Activated CD4-positive, alpha-beta T cell treated with anti-CD3 and anti-CD28 coated beads, Interleukin-2, amount 50 U/mL, for 48 hours (primary cell): ENCODE measurements at regions not wholly inside any gene's neighbourhood (a gene's known extent, or its start where the extent isn't known, plus 50 kb on each side); places are given as distances from the start of the nearest gene placed in this dataset.
"Not testable (repeated sequence)": the region's sequence is repeated elsewhere in the genome, so short reads cannot be mapped to it uniquely, and the experiment has no call there.

Source experiments
- DNase-seq, 2 experiments: peaks; one replicate each; pipeline ENCODE4 v3.0.0-alpha.2; 2020

DNA sequence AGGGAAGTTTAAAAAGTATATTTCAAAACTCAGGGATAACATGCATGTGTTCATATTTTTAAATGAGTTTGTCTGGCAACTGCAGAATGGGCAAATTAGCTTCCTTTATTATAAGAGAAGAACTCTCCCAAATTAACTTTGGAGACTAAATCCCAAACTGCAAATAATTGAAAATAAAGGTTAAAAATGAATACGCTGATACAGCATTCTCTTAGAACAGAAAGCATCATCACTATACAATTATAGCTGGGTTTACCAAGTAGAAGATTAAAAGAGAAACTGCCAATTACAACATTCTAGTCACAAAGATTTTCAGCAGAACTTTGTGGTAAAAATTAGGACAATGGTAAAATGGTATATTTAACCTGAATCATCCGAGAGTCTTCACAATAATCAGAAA lies 73.3 kb downstream of the OLFM4 start:
- DNase-seq = no peak

DNA sequence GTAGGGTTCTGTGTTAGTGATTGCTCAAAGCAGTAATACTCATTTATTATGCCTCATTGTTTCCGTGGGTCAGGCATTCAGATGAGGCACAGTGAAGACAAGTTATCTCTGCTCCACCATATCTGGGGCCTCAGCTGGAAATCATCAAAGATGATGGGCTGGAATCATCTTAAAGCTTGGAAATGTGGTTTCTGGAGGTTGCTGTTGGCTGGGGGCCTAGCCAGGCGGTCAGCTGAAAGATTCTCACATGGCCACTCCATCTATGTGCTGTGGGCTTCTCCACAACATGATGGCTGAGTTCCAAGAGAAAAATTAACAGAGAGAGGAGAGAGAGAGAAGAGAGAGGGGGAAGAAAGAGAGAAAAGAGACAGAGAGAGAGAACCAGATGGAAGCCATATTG lies 75.5 kb downstream of the OLFM4 start:
- no peak for DNase-seq

DNA sequence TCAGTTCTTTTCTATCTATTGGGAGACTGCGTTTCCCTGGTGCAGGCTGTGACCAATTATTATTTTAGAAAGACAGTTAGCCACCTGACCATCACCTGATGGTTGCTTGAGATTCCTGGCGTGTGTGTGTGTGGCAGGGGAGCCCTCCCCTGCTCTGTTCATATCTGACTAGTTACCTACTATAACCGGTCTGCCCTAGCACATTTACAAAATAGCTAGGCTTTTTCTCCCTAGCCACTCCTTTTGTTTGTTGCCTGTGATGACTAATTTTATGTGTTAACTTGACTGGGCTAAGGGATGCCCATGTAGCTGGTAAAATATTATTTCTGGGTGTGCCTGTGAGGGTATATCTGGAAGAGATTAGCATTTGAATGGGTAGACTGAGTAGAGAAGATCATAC lies 76.9 kb downstream of the OLFM4 start:
- no peak for DNase-seq

DNA sequence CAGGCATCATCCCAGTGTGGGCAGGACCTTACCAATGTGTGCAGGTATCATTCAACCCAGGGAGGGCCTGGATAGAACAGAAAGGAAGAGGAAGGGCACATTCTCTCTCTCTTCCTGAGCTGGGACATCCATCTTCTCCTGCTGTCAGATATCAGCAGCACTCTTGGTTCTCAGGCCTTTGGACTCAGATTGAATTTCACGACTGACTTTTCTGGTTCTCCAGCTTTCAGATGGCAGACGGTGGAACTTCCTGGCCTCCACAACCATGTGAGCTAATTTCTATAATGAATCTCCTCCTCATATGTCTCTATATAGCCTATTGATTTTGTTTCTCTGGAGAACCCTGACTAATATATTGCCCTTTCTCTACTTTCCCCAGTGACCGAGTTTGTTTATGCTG lies 77.3 kb downstream of the OLFM4 start:
- DNase-seq = no peak

DNA sequence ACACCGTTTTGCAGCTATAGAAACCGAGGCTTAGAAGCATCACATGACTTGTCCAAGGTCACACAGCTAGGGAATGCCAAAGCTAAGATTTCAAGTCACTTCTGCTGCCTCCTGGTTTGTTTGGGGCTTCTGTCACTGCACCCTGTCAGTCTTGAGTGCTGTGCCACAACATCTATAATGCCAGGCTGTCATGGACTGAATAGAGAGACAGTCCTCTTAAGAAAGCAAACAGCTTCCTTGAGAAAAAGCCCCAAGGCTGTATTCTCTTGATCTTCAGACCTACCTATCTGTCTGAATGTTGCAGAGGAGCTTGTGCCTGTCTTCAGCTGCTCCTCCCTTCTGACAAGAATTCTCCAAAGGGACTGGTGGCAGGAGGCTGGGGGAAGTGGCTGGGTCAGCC lies 81.6 kb downstream of the OLFM4 start:
- DNase-seq = no peak

DNA sequence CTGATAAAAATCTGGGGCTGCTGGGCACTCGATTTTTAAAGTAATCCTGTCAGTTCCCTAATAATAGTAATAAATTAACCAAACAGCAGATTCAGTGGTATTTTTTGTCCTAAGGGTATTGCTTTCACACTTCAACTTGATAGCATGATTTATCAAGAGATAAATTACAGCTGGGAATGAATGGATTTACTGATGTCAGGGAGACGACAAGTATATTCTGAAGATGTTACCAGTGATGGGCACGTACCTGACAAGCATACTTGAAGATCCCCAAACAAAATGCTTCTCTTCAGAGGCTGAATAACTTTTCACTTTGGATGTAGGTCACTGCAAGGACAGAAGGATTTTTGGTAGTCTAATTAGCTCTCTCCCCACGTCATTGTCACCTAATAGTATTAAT lies 82.0 kb downstream of the OLFM4 start:
- DNase-seq = no peak

DNA sequence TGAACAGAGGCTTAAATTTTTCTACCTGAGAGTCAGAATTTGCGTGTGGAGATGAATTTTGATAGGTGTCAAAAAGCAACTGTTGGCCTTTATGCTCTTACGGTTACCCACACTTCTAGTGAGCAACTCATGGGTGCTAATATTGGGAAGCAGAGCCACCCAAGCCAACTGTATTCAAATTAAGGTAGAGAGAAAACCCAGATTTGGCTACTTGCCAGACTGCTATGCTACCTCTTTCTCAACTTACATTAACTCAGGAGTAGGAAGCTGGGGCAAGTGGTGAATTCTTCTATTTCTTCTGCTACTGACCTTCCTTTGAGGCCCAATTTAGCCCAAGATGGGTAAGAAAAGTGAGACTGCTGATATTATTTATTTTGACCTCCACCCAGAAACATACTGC lies 83.9 kb downstream of the OLFM4 start:
- no peak for DNase-seq

DNA sequence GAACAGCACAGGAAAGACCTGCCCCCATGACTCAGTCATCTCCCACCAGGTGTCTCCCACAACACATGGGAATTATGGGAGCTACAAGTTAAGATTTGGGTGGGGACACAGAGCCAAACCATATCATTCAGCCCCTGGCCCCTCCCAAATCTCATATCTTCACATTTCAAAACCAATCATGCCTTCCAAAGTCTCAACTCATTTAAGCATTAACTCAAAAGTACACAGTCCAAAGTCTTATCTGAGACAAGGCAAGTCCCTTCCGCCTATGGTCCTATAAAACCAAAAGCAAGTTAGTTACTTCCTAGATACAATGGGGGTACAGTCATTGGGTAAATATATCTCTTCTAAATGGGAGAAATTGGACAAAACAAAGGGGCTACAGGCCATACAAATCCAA lies 88.4 kb downstream of the OLFM4 start:
- not testable (repeated sequence) for DNase-seq

DNA sequence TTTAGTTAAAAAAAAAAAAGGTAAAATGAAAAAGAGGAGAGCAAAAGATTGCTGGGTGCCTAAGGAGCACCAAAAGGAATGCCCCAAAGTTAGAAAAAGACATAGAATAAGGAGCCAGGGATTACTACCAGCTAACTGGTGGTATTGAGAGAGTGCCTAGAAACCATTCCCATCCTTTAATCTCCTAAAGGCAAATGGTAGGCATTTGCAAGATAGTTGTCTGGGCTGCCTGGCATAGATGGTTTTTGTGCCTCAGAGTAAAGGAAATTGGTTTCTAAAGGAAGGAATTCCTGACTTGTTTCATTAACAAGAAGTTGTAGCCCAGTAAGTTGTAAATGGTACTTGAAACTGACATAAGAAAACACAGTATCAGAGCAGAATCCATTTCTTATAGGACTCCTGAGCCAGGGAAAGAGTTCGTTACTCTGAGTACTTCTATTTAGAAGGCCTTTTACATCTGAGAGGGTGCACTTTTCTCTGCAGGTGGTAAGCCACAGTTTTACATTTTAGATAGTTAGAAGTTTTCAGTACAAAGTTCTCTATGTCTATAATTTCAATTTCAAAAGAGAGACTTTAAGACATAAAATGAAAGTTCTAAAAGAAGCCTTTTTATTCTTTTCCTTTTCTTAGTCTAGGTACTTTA lies 92.6 kb downstream of the OLFM4 start:
- DNase-seq = no peak

DNA sequence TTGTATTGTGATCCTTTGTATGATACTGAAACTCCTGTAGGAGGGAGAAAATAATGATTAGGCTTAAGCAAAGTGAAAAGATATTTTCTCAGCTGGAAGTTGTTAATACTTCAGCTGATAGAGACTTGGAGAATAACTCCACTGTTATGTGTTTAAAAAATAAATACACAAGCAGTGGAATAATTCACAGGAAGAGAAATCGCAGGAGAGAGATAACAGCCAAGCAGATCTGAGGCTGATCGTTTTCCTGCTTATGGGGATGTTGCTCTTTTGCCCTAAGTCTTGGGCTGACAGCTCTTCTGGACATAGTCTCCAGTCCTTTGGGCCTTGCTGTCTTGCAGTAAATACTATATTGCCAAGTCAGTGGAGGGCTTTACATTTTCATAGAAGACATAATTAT lies 93.3 kb downstream of the OLFM4 start:
- no peak for DNase-seq

DNA sequence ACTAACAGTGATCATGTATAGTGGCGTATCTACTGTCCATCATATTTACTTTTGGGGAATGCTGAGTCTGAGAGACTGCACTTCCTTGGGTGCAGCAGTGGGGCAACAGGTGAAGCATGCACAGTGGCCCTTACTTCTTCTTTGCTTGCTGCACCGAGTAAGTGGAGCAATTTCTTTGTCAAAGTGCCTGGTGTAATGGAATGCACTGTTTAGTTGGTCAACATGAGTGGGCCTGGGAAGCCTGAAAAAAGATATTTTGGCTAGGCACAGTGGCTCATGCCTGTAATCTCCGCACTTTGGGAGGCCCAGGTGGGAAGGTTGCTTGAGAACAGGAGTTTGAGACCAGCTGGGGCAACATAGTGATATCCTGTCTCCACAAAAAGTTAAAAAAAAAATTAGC lies 94.9 kb downstream of the OLFM4 start:
- no peak for DNase-seq

DNA sequence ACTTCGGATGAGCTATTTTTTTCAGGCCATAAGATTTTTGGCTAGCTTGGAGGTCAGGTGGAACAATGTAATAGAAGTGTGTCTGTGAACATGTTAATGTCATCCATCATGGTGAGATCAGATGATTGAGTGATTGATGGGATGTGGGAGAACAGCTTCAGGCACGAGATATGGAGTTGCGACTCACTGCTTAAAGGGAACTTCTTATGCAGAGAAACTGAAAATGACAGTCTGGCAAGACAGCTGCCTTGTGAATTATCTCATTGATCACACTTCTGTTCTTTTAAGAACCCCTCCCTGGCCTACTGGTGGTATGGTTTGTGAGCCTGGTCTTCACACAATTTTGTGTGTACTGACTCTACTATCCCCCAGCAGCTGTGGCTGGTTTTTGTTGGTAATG lies 96.0 kb downstream of the OLFM4 start:
- DNase-seq = no peak

DNA sequence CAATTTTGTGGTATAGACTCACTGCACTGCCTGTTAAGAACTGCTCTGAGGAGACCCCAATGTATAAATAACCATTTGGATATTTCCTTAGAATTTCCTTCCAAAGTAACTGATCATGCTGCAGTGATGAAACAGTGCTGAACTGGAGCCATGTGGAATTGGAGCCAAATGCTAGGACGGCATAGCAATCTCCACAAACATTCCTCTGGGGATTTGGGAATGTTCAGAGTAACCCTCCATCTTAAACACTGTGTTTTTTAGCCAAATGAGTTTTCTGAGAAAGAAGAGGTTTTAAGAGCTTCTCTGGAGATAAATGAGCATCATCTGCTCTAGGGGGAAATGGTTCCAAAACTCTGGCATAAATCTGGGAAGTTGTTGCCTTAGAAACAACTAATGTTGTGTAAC lies 98.2 kb downstream of the OLFM4 start:
- DNase-seq = no peak

DNA sequence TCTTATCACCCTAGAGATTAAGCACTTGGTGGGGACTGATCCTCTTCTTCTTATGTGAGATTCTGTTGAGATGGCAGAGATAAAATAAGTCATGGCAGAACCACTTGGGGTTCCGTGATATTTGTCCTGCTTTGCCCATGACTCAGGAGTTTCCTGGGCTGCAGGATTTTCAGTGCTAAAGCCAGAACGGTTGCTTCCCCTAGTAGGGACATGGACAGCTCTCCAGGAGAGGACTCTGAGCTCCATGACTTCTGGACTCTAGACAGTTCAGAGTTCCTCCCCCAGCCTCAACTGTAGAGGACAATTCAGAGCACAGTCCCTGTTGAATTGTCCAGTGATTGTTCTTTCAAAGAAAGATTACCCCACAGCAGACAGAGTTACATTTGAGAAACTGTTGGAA lies 98.8 kb downstream of the OLFM4 start:
- no peak for DNase-seq

DNA sequence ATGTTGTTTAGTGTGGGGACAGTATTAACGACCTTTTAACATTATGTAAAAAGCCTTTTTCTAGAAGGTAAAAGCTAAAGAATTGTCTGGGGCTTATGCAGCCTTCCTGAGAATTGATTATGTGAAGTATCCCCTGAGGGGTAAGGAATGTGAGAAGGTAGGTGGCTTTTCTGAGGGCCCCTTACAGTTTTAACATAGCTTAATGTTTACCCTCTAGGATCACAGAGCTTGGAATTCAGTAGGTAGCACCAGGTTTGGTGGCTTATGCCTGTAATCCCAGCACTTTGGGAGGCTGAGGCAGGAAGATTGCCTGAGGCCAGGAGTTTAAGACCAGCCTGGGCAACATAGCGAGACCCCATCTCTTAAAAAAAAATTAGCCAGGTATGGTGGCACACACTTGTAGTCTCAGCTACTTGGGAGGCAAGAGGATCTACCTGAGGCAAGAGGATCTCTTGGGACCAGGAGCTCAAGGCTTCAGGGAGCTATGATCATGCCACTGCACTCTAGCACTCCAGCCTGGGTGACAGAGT lies 101.3 kb downstream of the OLFM4 start:
- no peak for DNase-seq

DNA sequence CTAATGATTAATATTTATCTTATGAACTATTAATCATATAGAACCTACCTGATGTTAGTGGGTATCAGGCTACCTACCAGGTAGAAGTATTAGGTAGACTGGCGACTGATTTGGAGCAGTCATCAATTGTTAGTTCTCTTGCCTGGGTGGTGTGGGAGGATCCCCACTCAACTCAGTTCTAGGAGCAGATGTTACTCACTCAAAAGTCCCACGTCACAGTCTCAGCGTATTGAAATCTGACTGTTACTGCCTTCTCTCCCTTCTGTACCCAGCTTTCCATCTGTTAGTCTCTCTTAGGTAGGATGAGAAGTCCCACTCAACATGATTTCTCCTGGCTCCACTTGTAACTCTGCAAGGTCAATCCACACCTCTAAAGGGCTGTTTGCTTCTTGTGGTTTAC lies 102.7 kb downstream of the OLFM4 start:
- no peak for DNase-seq

DNA sequence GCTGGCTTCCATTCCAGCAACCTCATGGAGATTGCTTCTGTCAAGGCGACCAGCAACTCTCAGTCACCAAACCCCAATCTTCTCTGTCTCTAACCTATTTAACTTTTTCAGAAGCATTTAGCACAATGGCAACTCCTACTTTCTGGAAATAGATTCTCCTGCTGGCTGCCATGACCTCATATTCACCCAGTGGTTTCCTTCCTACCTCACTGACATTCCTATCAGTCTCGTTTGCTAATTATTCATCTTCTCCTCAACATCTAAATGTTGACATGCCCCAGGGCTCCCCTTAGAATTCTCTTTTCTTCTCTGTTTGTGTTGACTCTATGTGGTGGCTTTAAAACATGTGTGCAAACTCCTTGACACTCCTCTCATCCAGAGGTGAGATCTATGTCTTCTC lies 106.7 kb downstream of the OLFM4 start:
- DNase-seq = no peak

DNA sequence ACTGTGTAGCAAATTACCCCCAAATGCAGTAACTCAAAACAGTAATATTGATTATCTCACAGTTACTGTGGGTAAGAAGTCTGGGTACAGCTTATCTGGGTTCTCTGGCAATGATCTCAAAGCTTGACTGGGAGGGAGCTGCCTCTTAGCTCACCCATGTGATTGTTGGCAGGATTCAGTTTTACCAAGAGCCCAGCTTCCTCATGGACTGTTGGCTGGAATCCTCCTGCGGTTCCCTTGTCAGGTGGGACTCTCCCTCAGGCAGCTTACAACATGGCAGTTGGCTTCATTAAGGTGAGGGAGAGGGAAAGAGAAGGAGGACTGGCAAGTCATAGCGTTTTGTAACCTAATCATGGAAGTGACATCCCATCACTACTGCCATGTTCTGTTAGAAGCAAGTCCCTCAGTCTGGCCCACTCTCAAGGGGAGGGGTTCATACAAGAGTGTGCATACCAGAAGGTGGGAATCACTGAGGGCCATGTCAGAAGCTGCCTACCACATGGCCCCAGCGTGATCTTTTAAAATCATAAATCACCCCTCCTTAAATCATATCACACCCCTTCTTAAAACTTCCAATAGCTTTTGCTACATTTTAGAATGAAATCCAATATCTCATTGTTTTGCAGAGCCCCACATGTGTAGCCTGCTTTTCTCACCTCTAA lies 108.1 kb downstream of the OLFM4 start:
- no peak for DNase-seq

DNA sequence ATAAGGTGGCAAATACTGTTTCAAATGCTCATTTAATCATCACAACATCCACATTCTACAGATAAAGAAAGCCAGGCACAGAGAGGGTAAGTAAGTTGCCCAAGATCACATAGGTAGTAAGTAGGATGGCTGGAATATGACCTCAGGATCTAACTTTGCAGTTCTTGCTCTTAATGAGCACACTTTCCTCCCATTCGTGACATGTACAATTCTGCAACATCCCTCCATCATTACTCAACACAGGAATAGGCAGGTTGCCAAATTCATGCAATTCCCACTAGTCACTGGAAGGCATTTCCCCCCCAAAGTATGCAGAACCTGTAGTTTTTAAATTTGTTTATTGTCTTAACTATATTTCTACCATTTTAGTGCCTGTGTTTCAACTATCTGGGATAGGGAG lies 109.2 kb downstream of the OLFM4 start:
- DNase-seq = no peak

DNA sequence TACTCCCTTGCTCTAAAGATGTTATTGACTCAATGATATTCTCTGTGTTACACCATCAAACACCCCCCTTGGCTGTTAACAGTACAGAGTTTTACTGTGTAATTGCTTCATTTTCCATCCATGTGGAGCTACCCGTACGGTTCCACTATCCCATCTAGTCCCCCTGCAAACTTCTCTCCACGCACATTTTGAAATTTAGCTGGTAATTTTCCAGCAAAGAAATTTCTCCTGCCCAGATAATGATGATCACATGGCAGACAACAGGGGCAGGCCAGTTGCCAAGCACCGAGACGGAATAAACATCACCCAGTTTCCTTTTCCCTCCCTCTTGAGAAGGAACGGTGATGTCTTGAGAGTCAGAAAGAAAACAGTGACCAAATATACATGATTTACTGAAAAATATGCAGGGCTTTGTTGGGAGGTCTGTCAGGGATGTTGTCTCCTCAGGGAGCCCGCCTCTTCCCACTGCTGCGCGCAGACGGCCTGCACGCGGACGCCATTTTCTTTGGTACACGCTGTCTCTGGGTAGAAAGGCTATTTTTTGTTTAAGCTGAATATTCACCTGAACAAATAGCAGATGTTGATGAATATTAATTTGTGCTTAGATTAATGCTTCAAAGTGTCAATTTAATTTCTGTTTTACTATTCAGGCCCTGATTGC lies 109.9 kb downstream of the OLFM4 start:
- DNase-seq = no peak

DNA sequence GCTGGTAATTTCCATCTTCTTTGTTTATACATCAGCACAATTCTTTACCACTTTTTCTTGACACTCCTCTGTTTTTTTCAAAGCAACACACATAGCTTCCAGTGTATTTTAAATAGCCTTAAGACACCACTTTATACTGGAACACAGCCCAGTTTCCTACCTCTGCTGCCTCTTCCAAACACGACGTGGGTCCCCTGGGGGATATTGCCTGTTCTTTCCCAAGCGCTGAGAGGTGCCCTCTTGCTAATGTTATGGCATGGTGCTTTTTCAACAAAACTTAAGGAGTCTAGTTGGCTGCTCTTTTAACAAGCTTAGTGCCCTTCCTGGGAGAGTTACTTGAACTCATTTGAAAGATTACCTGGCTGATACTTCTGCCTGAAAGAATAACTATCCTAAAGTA lies 112.7 kb downstream of the OLFM4 start:
- DNase-seq = no peak

DNA sequence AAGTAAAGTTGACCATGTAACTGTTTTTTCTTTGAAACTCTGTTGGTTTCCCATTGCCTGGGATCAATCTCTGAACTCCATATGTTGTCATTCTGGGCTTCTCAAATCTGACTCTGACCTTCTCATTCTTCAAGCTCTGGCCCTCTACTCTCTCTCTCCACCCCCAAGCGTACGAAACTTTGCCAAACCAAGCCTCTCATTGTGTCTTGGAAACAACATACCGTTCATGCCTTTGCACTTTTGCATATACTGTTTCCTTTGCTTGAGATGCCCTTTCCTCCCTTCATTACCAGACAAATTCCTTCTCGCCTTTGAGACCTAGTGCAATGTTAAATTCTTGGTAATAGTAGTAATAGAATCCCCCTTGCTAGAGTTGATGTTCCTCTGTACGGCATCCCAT lies 113.7 kb downstream of the OLFM4 start:
- no peak for DNase-seq

DNA sequence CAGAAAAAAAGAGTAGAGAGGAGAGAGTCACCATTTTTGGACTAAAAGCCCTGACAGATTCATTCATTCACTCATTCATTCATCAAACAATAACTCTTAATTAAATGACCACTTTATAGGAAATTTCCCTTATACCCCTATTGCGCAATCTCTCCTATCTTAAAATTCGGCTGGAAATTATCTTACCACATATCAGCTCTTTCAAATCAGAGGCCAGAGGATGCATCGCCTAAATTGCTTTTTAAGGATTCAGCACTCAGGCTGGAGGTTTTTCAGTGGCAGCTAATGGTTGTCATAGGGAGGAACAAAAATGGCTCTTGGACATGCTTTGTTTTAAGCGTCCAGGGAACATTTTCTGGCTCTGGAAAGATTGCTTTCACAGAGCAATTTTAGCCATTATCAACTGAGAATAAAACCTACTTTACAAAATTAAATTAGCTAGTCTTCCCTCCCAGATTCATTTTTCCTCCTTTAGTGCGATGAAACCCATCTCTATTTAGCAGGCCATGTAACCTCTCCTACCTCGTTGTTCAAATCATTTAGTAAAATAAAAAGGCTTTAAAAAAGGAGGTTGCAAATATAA lies 115.2 kb downstream of the OLFM4 start:
- no peak for DNase-seq

DNA sequence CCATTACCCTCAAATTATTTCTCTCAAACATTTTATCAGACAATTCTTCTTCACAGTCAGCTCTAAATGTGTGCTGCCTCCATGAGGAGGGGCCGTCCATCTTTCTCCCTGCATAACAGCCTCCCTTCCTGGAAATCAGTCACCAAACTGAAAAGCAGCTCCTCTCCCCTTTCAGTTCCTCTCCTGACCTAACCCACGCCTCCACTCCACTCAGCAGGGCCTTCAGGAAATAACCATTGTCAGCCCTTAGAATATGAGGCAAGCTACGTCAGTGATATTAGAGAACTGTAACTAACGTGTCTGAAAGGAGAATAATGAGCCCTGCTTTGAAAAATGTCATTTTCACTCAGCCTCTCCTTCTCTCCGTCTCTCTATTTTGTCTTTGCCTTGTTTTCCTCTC lies 116.2 kb downstream of the OLFM4 start:
- no peak for DNase-seq
